Lower leg skin (tissue), 4 donors: ENCODE measurements at regions not wholly inside any gene's neighbourhood (a gene's known extent, or its start where the extent isn't known, plus 50 kb on each side); places are given as distances from the start of the nearest gene placed in this dataset.

Source experiments
- DNase-seq, 2 donors: peaks; one replicate each; pipeline ENCODE4 v3.0.0-alpha.2; 2019; ENCODE audit warnings: low spot score in 2 of 2
- H3K4me3 ChIP-seq: fragments of 200-600 bp; sonication (generic); 2 replicates; pipeline ENCODE4 v1.5.1; 2017; ENCODE audit warnings: mild to moderate bottlenecking, low read depth; ENCODE audit not compliant: poor library complexity, severe bottlenecking
- CTCF ChIP-seq, 3 donors: fragments of 450-650 bp; IDR thresholded peaks; one replicate each; pipeline ENCODE4 v1.5.1; 2016; ENCODE audit warnings: antibody characterized with exemption in 3 of 3, mild to moderate bottlenecking in 3 of 3, moderate library complexity in 2 of 3
- POLR2A ChIP-seq, 2 donors: fragments of 450-650 bp; IDR thresholded peaks; one replicate each; pipeline ENCODE4 v1.6.1; 2016 to 2017; ENCODE audit warnings: antibody characterized with exemption in 2 of 2, mild to moderate bottlenecking in 1 of 2, moderate library complexity in 1 of 2
- WGBS, 2 donors: methylation state at CpG; one replicate each; pipeline ENCODE4 v1.1.5; 2018; 5-methylcytosine and 5-hydroxymethylcytosine counted together
- intact Hi-C: fragments of 100-400 bp; cut with DNase I; formaldehyde crosslinking; loops from one replicate; pipeline ENCODE4 v1.15.0; 2023; ENCODE audit warnings: low total_unique reads

GRCh38 chr3:182108371-182108770, 396.6 kb downstream of the SOX2 start:
- no peak for DNase-seq
- intact Hi-C loops, result no loop called here
- TF ChIP-seq POLR2A (IDR thresholded peaks at IDR 0.05) (no peak), CTCF (IDR thresholded peaks at IDR 0.05) (no peak)
- no peak overlapping the region for H3K4me3 ChIP-seq

- TF ChIP-seq POLR2A (IDR thresholded peaks at IDR 0.05), result no peak
- TF ChIP-seq CTCF (IDR thresholded peaks at IDR 0.05), result no peak
- 64 to 69% methylated on average over 4 of the region's 4 CpGs for WGBS, 2 donors
Measured at GRCh38 chr3:182111967-182112366, 400.2 kb downstream of the SOX2 start.

GRCh38 chr3:182115328-182116015, 403.7 kb downstream of the SOX2 start:
- no peak overlapping the region for H3K4me3 ChIP-seq
- no peak for TF ChIP-seq POLR2A (IDR thresholded peaks at IDR 0.05)
- no peak for TF ChIP-seq CTCF (IDR thresholded peaks at IDR 0.05)
- 50 to 60% methylated on average over 1 of the region's 1 CpG for WGBS, 2 donors
- intact Hi-C loops, result no loop called here
- no peak for DNase-seq

More at GRCh38 chr3:182111967-182112366, 400.2 kb downstream of the SOX2 start:
- intact Hi-C loops, result no loop called here
- no peak overlapping the region for H3K4me3 ChIP-seq
- DNase-seq, result no peak

- TF ChIP-seq POLR2A (IDR thresholded peaks at IDR 0.05) (no peak), CTCF (IDR thresholded peaks at IDR 0.05) (no peak)
- intact Hi-C loops, result no loop called here
- no peak overlapping the region for H3K4me3 ChIP-seq
- no peak for DNase-seq
- WGBS, 2 donors, result 28 to 34% methylated on average over 2 of the region's 2 CpGs
Measured at GRCh38 chr3:182116386-182116785, 404.7 kb downstream of the SOX2 start.

GRCh38 chr3:182117131-182117530, 405.4 kb downstream of the SOX2 start:
- no peak for DNase-seq
- 74 to 75% methylated on average over 8 of the region's 8 CpGs for WGBS, 2 donors
- TF ChIP-seq CTCF (IDR thresholded peaks at IDR 0.05) (no peak), POLR2A (IDR thresholded peaks at IDR 0.05) (no peak)
- no peak overlapping the region for H3K4me3 ChIP-seq
- intact Hi-C loops, result no loop called here

- whole genome bisulfite sequencing, 2 donors, result 48 to 57% methylated on average over 5 of the region's 5 CpGs
- no peak overlapping the region for H3K4me3 ChIP-seq
- DNase-seq, result no peak
- TF ChIP-seq POLR2A (IDR thresholded peaks at IDR 0.05), result no peak
- TF ChIP-seq CTCF (IDR thresholded peaks at IDR 0.05), result no peak
- intact Hi-C loops, result no loop called here
Measured at GRCh38 chr3:182117583-182117982, 405.9 kb downstream of the SOX2 start.
